Stimulated activated CD4-positive, alpha-beta T cell treated with anti-CD3 and anti-CD28 coated beads, Interleukin-2, amount 100 ng/mL, for 48 hours (primary cell): ENCODE measurements at regions not wholly inside any gene's neighbourhood (a gene's known extent, or its start where the extent isn't known, plus 50 kb on each side); places are given as distances from the start of the nearest gene placed in this dataset.

ENCODE experiments used
- DNase-seq, 2 donors: peaks; one replicate each; pipeline ENCODE4 v3.0.0-alpha.2; 2020

GRCh38 chr18:41617647-41618046 is 337.4 kb upstream of the PIK3C3 start:
- DNase-seq: no peak

- DNase-seq: no peak
Observed at GRCh38 chr18:41613003-41613609, 341.9 kb upstream of the PIK3C3 start.

GRCh38 chr18:41604964-41605363 is 350.1 kb upstream of the PIK3C3 start:
- DNase-seq: no peak

GRCh38 chr18:41602034-41602433 is 353.0 kb upstream of the PIK3C3 start:
- no peak for DNase-seq

DNA sequence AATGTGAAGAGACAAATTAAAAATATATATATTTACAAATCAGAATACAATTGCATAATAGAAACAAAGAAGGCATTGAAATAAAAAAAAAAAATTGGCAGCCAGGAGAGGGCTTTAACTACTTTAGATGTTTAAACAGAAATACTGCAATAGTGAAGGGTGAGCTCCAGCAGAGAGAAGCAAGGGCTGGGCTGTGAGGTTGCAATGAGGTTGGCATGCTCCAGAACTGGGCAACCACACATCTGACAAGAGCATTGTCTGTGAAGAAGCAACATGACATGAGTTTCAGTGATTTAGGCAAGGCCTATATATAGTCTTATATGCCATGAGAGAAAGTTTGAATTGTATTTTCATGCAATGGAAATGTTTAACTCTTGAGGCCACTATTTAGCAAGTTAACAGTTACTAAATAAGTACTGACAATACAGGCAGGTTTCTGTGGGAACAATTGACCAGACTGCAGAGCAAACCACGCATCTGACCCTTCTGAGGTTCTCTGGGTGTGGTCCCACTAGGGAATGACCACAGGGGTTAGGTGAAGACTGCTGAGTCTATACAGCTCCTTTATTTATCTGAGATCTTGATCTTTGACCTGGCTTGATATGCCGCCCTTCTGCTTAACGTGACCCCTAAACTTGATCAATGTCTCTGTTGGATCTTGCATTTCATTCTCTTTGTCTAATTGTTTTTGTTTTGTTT is 354.2 kb upstream of the PIK3C3 start:
- DNase-seq: no peak

GRCh38 chr18:41599466-41599865 is 355.6 kb upstream of the PIK3C3 start:
- no peak for DNase-seq

DNA sequence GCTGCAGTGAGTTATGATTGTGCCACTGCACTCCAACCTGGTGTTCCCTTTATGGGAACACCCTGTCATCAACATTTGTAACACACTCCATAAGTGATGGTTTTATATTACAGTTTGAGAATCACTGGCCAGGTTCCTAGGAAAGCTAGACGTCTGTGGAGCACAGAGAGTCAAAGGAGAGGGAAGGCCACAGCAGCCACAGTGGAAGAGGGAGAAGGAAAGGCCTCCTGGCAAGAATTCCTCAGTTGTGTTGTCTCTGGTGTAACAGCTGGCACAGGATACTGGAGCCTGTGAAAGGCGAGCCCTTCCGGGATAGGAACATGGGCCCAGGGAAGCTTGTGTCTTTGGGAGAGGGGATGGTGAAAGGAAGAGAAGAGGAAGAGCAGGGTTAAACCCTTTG is 360.5 kb upstream of the PIK3C3 start:
- no peak for DNase-seq

- no peak for DNase-seq
Observed at GRCh38 chr18:41593171-41593675, 361.8 kb upstream of the PIK3C3 start.

DNA sequence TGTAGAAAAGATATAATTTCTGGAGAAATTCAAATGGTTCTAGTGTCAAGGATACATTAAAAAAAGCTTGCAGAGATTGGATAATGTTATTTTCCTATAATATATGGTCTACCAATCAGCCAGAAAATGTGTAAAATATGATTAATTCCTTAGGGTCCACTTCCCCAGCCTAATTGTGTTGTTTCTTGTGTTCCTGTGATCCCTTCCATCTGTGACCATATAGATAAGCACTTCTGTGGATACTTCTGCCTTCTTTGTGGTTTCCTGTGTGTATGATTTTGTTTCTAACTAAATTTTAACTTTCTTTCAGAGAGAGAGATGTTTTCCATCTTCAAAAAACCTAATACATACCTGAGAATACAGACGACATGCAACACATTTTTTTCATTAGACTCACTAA is 367.1 kb upstream of the PIK3C3 start:
- DNase-seq: no peak

DNA sequence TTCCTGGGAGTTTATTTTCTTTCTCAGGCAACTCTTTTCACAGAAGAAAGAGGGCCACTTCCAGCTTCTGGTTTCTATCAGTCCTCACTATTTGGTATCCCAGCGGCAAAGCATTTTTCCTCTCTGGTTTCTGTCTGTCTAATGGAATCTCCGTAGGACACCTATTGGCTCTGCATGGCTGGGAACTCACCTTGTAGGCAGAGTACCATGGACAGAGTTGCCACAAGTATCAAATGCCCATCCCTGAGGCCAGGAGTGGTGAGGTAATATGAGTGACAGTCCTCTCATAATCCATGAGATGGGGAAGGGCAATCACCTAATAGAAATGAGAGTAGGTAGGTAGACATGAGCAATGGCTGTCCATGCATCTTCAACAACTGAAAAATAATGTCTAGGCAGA is 369.5 kb upstream of the PIK3C3 start:
- DNase-seq: no peak

DNA sequence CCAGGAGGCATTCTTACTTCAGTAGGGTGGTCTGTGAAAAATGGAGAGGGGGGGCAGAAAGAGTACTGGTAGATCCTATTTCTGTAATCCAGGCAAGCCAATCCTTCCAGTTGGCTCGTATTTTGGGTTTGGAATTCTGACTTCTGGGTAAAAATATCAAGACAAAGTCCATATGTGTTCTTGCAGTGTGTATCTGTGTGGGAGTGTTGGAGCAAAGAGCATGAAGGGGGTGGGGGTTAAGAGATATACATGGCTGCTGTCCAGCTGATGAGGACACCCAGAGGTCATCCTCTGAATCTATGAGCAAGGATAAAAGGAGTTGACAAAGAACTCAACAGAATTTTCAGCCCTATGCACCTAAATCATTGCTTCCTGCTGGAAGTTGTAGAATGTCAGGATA is 375.8 kb upstream of the PIK3C3 start:
- DNase-seq: no peak

GRCh38 chr18:41577529-41577928 is 377.5 kb upstream of the PIK3C3 start:
- no peak for DNase-seq

GRCh38 chr18:41576643-41577042 is 378.4 kb upstream of the PIK3C3 start:
- no peak for DNase-seq

DNA sequence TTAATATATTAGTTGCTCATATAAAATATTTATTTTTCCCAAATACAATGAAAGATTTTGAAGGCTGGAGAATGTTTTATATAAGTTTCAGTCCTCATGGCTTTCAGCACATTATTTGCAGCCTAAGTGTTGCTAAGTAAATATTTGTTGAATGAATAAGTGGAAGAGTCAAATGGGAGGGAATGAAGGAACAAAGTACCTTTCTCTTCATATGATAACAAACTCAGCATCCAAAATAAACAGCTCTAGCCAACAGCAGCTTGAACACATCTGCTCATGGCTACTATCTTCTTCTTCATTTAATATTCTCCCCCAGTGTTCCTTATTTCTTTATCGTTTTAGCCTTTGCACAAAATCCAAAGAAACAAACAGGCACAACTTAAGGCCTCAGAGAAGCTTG is 385.2 kb upstream of the PIK3C3 start:
- no peak for DNase-seq

DNA sequence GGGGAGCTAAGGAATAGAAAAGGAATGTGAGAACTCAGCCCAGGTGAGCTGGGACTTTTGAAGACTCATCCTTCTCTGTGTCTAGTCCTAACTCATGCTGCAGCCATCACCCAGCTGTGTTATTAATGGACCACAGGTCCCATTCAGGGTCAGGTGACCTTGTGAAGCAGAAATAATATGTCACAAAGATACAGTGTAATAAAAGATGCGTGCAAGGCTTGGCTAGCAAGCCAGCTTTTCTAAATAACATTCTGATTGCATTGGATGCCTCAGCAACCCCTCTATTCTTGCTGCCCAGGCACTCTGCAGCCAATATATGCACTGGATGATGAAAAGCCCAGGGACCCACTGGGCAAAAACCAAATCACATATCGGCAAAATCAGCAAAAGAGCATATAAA is 393.1 kb upstream of the PIK3C3 start:
- no peak for DNase-seq

DNA sequence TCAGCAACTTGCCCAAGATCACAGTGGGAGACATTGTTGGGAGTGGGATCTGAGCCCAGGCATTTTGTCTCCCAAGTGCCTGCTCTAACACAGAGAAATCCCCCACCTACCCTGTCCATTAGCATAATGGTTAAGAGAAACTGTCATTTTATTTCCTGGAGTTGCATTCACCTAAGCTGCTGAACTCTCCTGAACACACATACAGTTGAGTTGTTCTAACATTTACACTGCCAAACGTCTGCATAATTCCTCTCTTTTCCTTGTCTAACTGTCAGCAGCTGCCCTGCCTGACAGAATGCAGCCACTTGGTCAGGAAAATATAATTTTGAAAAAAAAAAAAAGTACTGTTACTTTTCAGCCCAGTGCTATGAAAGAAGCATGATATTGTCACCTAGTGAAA is 396.3 kb upstream of the PIK3C3 start:
- no peak for DNase-seq

GRCh38 chr18:41553716-41554115 is 401.3 kb upstream of the PIK3C3 start:
- no peak for DNase-seq

GRCh38 chr18:41548521-41549260 is 406.3 kb upstream of the PIK3C3 start:
- no peak for DNase-seq

GRCh38 chr18:41545091-41545888 is 409.7 kb upstream of the PIK3C3 start:
- DNase-seq: no peak

- DNase-seq: no peak
Observed at GRCh38 chr18:41543815-41544214, 411.2 kb upstream of the PIK3C3 start.

GRCh38 chr18:41540237-41540871 is 414.7 kb upstream of the PIK3C3 start:
- no peak for DNase-seq

- DNase-seq: no peak
Observed at GRCh38 chr18:41538751-41539150, 416.3 kb upstream of the PIK3C3 start.

DNA sequence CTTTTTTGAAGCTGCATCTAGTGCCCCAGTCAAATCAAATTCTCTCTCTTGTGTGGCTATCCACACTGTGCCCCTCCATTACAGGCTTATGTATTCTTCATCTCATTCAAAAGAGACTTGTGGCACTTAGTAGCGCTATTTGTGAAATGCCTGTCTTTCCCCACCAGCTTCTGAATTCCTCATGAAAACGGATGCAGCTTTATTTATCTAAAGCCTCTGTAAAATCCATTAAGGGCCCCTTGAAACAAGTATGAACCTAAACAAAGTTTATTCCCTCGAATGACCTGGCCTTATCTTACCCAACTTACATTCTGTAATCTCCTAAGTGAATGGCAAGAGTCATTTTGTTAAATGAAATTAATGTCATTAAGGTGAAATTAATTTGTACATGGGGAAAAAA is 417.4 kb upstream of the PIK3C3 start:
- DNase-seq: no peak
